ELR (cell line): ENCODE measurements at regions not wholly inside any gene's neighbourhood (a gene's known extent, or its start where the extent isn't known, plus 50 kb on each side); places are given as distances from the start of the nearest gene placed in this dataset.

Experiments used
- DNase-seq: peaks from one replicate; pipeline ENCODE4 v3.0.0-alpha.2; 2015; ENCODE audit warnings: low read depth

GRCh38 chr12:126591533-126591932 lies 1526.3 kb downstream of the AACS start:
- DNase-seq = no peak

DNA sequence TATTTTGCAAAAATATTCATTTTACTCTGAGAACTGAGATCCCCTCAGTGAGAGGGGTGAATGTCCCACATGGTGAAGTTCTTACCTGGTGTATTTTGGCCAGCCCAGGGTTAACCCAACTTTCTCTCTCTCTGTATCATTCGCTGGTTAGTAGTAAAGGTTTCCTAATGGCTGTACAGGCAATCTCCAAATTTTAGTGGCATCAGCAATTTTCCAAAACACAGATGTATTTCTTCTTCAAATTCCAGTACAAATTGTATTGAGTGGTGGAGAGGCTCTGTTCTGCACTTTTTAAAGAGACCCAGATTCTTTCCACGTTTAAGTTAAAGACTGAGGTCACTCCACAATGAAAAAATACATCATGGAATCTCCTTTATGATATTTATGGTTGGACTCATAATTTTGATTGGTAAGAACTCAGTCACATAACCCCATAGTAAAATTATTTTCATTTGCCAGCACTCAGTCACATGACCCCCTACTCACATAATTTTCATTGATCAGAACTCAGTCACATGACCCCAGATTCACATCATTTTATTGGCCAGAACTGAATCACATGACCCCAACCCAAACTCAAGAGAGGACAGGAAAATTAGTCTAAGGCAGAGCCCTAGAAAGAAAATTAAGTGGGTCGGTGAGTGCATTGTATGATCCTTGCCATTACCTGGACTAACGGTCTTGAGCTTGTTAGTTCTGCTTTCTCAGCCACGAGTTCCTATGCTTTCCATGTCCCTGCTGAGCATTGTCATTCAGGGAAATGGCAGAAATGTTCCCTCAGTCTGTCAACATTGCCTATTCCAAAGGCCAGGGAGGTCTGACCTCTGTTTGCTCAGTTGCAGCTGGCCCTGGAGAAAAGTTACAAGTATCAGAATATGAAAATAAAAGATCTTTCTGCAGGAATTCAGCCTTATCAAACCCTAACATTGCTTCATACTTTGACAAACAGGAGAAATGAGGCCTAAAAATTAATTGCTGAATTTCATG lies 1536.2 kb downstream of the AACS start:
- no peak for DNase-seq

DNA sequence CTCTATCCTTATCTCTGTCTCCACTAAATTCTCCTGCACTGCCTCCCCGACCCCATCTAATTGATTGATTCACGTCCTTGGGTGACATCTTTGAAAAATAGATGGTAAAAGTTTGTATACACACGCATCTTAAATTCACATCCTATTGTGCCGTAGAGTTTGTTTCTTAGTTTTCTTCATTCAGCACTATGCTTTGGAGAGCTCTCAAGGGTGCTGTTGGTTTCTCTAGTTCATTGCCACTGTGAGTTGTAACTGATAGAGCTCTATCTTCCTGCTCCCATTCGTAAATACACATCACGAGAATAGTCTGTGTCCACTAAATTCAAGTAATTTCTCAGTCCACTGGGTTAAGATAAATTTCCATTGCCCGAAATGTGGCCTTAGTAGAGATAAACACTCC lies 1537.4 kb downstream of the AACS start:
- DNase-seq = no peak

- no peak for DNase-seq
Observed at GRCh38 chr12:126607157-126607556, 1541.9 kb downstream of the AACS start.

DNA sequence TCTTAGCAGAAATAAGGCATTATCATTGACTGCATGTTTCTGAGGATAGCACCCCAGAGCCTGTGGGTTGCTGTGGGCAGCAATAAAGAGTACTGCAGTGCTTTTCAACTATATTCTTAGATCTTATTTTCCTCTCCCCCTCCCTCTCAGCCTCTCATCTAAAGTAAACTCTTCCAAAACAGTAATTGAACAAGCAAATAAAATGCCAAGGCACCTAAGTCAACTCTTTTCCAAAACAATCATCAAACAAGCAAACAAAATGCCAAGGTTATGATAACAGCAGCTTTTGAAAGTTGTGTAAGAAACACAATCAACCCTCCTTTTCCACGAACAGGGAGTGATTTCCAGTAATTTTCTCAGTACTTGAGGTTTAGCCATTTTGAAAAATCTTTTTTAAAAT lies 1542.6 kb downstream of the AACS start:
- DNase-seq = no peak

DNA sequence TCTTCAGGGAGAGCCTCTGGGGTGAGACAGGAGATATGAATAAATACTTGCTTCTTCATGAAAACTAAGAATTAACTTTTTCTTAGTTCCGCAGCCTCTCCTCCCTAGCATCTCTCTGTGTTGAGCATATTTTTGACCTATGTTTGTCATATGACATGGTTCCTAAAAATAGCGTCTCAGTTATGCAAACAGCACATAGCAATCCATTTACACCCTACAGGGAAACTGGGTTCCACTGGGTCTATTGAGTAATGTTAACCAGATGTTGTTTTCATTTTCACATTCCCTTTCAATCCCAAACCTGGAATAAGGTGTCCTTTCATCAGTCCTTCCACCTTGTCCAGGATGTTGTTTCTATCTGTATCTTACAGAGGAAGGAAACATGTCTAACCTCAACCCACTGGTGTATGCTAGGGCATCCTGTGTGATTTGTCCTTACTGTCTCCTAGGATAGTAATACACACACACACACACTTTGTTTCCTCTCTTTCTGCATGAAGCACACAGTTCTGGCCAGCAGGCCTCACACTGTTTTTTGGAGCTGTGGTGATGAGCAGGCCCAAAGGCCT lies 1543.5 kb downstream of the AACS start:
- no peak for DNase-seq

- no peak for DNase-seq
Observed at GRCh38 chr12:126616441-126616840, 1551.2 kb downstream of the AACS start.

- DNase-seq = no peak
Observed at GRCh38 chr12:126617312-126617711, 1552.1 kb downstream of the AACS start.

DNA sequence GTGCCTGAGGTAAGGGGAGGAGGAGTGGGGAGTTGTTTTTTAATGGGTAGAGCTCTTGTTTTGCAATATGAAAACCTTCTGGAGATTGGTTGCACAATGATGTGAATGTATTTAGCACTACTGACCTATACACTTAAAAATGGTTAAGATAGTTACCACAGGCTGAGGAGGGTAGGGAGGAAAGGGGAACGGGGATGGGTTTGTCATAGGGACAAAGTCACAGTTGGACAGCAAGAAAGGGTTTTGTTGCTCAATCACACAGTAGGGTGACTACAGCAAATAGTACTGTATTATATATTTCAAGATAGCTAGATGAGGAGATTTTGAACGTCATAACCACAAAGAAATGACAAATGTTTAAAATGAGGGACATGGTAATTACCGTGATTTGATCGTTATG lies 1562.4 kb downstream of the AACS start:
- DNase-seq = no peak

- DNase-seq = no peak
Observed at GRCh38 chr12:126636821-126637220, 1571.6 kb downstream of the AACS start.

GRCh38 chr12:126644236-126645020 lies 1579.2 kb downstream of the AACS start:
- no peak for DNase-seq

GRCh38 chr12:126648074-126648473 lies 1582.8 kb downstream of the AACS start:
- DNase-seq = no peak

DNA sequence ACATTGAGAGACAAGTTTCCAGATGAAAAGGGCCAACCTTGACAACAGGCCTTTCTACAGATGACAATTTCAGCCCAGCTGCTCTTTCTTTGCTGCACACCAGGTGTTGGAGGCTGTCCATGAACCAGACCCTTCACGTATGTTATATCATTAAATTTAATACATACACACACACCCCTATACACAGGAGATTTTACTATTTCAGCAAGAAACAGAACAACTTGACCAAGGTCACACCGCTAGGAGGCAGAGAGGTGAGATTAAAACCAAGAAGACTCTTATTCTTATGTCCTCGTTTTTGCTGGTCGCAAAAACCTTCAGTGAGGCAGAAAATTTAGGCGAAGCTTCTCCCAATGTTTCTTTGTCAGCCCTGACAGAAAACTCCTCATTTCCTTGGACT lies 1585.9 kb downstream of the AACS start:
- DNase-seq = no peak

GRCh38 chr12:126663304-126664094 lies 1598.3 kb downstream of the AACS start:
- peak; percentile 25 for DNase-seq

DNA sequence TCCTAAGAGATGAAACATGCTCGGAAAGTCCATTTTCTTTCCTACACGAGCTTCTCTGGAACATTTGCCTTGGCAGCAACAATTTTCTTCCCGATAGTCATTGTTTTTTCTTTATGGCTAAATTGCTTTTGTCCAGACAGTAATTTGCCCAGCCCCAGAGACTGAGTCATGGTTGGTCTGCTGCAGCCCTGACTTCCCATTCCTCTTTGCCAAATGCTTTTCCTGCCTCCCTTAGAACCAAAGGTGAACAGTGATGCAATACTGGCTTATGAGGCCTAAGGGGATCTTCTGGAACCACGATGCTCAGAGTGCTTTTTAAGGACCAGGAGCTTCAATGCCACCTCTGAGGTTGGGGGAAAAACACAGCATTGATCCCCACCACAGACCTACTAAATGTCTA lies 1599.6 kb upstream of the TMEM132C start:
- peak; percentile 1 for DNase-seq

DNA sequence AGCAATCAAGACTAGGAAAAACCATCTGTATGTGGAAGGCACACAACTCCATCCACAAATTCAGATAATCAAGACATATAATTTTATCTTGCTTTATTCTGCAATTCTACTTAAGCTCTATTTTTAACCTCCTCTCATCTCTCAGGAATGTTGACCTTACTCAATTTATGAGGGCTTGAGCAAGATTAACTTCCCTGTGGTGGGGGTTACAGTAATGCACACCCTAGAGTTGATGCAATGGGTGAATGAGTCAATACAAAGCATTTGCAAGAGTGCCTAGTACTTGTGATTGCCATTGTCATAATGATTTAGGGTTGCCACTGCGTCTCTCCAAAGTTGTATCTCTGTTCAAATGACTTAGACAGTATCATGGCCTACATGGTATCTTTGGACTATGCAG lies 1598.4 kb upstream of the TMEM132C start:
- DNase-seq = peak; percentile 1

DNA sequence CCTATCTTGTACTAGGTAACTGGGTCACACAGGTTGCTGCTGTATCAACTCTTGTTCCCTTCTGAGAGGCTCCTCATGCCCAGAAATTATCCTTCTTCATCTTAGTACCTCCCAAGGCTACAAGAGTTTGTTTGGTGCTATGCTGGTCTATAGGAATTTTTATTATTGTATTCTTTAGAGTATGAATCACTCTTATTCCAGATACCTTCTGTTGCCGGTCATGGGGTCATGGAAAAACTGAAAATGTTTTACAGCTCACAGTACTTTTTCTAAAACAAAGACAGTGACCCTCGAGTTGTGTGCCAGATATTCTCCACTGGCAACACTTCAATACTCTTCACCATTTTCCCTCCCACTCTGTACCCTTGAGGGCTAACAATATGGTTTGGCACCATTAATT lies 1598.0 kb upstream of the TMEM132C start:
- no peak for DNase-seq

GRCh38 chr12:126676434-126676833 lies 1590.5 kb upstream of the TMEM132C start:
- no peak for DNase-seq

DNA sequence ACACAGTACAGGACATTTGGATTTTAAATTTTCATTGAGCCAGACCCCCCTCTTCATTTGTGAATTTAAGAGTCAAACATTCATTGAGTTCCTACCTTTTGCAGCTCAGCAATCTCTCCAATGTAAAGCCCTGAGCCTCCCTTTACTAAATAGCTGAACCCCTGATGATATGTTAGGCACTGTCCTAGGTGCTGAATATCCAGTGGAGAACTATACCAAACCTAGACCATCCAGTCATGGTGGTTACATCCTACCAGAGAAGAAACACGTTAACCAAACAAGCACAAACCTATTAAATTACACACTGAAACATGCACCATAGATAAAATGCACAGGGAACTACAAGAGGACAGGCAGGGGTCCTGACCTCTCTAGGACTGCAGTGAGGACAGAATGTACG lies 1585.3 kb upstream of the TMEM132C start:
- no peak for DNase-seq

- no peak for DNase-seq
Observed at GRCh38 chr12:126684703-126685102, 1582.3 kb upstream of the TMEM132C start.

DNA sequence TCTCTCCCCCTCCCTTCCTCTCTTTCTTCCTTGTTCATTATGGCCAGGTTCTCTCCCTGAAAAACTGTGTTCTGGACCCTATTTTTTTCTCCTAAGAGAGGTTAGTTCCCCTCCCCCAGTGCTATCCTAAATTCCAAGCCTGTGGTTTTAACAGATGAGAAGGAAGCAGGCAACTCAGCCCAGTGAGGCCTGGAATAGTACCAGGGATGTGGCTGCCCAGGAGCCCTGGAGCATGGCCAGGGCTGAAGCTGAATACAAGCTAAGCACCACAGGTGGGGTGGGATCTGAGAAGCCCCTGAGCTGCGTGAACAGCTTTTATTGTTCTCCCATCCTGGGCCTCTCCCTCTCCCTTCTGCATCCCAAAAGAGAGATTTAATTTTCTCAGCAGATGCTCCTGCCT lies 1581.3 kb upstream of the TMEM132C start:
- no peak for DNase-seq

DNA sequence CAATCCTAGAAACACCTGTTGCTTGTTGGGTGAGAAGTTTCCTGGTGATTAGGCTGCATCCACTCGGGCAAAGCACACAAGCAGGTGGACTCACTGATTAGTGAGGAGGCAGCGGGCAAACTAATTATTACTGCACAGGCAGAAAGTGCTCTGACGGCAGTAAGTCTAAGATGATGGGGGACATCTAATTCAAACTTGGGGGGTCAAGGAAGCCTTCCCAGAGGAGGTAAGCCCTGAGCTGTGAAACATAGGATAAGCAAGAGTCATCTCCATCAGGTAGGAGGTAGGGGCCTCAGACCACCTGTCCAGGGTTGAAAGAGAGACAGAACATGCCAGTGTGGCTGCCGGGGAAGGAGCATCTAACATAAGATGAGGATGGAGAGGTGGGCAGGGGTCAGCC lies 1578.4 kb upstream of the TMEM132C start:
- no peak for DNase-seq
